Fibroblast of peridontal ligament (primary cell): ENCODE measurements at regions not wholly inside any gene's neighbourhood (a gene's known extent, or its start where the extent isn't known, plus 50 kb on each side); places are given as distances from the start of the nearest gene placed in this dataset.
"Not testable (repeated sequence)": the region's sequence is repeated elsewhere in the genome, so short reads cannot be mapped to it uniquely, and the experiment has no call there.

Experiments
- DNase-seq: peaks from one replicate; pipeline ENCODE4 v3.0.0-alpha.2; 2010; ENCODE audit errors: extremely low read depth

DNA sequence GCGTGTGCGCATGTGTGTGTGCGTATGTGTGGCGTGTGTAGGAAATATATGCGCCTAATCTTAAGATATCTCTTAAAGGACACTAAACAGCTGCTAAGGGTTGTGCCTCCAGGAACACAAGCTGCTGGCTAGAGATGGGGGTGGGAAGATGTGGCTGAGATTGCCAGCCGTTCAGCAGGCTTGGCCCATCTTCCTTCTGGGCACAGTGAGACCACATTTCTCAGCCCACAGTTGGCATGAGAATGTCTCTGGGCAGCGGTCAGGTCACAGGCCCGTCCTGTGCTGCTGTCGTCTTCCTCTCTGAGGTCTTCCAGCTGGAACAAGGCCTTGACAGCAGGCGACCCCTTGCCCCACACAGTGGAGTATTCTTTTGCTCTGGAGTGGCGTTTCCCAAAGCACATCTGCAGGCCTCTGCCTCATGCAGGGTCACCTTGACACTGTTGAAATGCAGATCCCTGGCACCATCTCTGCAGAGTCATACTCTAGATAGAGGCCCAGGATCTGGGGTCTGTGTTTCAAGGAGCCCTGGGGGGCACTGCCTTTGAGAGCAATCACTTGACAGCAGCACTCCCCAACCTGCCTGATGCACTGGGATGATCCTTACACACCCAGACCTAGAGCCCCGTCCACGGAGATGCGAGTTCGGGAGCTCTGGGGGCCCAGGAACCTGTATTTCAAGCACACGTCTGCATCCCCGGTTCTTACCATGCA lies 335.5 kb upstream of the SFSWAP start:
- DNase-seq: no peak

- no peak for DNase-seq
These were observed 334.9 kb upstream of the SFSWAP start for GRCh38 chr12:131375972-131376345.

DNA sequence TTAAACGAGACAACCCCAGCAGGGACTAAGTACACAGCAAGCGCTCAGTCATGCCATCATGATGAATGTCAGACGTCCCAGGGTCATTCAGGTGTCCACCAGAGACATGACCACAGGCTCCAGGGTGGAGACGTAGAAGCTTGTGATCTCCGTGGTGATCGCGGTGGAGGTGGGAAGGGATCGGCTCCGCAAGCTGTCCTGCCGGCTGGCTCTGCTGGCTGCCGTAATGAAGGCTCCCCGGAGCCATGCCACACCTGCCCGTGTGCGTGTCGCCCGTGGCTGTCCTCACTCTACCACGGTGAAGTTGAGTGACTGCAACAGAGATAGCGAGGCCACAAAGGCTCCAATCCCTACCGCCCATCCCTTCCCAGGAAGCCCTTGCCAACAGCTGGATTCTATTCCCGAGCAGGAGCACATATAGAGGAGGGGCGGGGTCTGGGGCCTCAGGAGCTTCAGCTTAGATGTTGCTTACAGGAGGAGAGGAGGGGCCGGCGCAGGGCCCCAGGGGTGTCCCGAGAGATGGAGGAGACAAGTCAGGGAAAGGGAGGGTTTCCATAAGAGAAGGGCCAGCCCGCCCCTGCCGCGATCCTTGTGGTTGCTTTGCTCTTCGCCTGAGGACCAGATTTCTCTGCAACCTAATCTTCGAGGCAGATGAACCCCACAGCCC lies 332.6 kb upstream of the SFSWAP start:
- DNase-seq: no peak

DNA sequence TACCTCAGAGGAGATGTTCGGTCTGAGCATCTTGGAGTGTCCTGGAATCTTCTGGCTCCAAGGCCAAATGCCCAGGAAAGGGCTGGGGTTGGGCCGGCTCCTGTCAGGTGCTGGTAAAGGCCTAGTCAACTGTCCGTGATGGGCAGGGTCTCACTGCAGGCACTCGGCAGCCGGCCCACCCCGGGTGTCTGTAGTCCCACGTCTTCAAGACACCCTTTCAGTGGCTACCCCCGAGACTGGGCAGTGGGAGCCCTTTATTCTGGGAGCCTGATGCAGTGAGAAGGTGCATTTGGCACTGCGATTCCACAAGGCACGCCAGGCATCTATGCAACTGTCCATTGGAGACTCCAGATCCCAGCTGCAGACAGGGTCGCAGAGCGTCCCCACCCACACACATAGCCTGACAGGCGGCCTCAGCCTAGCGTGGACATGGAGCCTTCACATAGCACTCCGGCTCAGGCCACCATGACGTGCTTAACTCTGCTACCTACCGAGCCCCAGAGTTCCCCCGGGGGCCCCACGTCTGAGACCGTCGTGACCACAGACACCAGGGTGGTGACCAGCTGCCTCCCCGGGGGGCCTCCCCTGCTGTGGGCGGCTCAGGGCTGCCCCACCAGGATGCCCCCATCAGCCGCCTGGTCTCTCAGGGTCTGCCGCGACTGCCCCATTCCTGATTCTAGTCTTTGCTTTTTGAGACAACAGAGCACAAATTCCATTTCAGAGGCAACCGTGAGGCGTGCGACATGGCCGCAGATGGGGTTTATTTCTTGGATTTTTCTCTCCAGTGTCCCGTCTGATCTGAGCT lies 331.8 kb upstream of the SFSWAP start:
- DNase-seq: no peak

DNA sequence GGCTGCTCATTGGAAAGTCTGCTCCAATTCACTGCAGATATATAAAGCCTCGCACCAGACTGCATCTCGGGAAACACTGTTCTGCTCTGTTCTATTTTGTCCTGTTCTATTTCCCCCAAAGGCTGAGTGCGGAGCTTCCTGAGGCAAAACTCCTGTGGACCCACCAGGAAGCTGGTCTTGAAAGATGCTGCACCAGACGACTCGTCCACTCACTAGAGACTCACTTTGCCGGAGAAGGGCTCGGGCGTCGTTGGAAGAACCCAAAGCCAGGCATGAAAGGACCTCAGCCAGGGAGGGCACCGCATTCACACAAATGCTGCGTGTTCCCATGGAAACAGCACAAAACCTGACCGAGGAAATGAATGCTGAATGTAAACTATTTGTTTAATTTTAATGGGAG lies 331.2 kb upstream of the SFSWAP start:
- no peak for DNase-seq

- no peak for DNase-seq
These were observed 330.5 kb upstream of the SFSWAP start for GRCh38 chr12:131380220-131380964.

DNA sequence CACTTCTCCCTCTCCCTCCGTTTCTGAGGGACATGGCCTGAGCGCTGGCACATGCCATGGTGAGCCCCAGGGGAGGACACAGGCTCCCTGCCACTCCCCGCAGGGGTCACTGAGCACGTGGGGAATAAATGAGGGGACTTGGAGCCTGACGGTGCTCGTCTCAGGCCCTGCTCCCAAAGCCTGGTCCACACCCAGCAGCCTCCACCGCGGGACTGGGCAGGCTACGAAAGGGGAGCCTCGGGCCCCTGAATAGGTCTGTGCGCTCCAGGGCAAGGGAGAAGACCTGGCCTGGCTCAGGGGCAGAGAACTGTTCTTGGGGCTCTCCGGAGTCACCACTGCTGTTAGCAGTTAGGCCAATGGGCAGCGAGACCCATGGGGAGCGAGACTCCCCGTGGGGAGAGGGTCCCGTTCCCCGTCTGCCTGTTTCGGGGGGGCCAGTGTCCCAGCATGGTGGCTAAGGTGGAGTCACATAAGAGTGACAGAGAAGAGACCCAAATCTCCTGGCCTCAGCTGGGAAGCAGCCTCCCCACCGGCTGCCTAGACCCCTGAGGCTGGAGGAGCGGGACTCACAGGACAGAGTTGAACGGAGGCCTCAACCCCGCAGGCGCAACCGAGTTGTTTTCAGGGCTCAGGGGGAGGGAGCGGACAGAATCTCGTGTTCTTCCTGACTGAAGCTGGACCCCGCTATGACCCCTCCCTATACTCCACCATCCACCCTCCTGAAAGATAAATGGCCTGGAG lies 329.8 kb upstream of the SFSWAP start:
- DNase-seq: no peak

GRCh38 chr12:131381716-131382430 lies 329.0 kb upstream of the SFSWAP start:
- no peak for DNase-seq

GRCh38 chr12:131383291-131383690 lies 327.6 kb upstream of the SFSWAP start:
- no peak for DNase-seq

- no peak for DNase-seq
These were observed 326.9 kb upstream of the SFSWAP start for GRCh38 chr12:131383741-131384543.

DNA sequence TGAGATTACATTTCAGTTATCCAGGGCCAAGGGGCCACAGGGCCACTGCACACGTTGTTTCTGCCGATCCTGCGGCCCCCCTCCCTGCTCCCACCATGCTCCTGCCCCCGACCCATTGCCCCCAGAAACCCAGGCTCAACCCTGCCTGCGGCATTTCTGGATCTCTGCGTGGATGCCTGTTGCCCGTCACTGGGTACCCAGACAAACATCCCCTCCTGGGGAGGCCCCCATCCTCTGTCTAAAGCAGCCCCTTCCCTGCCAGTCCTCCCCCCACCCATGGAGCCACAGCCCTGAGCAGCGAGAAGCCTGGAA lies 326.4 kb upstream of the SFSWAP start:
- DNase-seq: no peak

DNA sequence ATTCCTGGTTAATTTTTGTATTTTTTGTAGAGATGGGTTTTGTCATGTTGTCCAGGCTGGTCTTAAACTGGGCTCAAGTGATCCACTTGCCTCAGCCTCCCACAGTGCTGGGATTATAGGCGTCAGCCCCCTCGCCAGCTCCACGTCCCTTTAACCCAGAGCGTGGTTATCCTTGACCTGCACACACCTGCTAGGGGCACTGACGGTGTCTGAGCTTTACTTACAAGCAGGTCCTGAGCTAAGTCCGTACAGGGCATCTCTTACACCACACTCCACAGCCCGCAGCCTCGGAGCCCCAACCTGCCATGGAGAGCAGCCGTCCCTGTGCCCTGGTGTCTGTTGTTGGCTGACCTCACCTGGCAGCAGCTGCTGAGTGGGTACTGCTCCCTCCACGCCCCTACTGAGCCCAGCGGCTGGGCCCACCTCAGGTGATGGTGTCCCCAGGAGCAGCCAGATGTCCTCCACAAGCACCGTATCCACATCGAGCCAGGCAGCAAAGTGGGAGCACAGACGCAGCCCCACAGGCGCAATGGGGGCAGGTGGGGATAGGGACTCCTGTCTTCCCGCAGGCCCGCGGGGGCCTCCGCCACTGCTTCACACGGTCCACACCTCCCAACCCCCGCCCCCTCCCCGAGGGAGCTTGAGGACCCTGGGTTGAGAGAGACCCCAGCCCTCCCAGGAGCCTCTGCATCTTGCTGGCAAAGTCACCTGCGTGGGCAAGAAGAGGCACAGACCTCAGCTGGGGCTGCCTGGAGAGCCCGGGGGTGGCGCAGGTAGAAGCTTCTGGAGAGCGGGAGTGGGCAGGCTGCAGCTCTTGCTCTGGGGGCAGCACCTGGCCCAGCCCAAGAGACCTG lies 325.4 kb upstream of the SFSWAP start:
- no peak for DNase-seq

- no peak for DNase-seq
These were observed 324.7 kb upstream of the SFSWAP start for GRCh38 chr12:131386167-131386521.

- no peak for DNase-seq
These were observed 324.1 kb upstream of the SFSWAP start for GRCh38 chr12:131386781-131387180.

DNA sequence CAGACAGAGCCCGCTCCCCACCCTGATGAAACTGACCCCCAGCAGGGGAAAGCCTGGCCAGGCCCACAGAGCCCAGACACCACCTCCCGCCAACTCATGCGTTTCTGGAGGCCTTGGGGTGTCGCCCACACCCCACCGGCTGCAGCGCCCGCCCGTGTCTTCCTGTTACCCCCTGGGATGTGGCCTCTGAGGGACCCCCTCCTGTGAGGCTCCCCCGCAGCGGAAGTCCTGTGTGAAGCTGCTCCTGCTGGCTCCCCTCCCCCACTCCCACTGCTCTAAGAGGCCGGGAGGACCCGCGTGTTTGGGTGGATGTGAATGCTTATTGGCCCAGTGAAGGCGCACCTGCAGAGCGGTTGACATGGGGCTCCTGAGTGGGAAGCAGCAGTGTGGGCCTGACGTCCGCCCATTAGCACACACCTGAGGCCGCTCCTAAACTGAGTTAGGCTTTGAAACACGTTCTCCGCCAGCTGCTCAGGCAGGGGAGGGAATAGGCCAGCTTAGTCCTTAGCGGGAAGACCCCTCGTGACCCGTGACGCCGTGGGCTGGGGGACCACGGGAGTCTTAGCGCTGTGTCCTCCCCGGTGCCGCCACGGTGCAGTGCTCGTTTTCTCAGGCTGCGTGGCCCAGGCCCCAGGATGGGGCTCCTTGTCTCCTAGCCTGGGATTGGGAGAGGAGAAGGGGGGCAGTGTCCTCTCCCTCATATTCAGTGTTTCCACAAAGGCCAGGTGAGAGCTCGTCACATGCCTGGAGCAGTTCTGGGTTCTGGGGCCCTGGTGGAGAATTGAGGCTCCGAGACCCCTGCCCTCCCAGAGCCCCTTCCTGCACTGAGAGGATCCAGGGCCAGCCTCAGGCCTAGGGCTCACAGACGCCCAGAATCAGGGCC lies 323.4 kb upstream of the SFSWAP start:
- no peak for DNase-seq

GRCh38 chr12:131388164-131389053 lies 322.5 kb upstream of the SFSWAP start:
- DNase-seq: not testable (repeated sequence)
